NCI-H748 (cell line): ENCODE measurements at regions not wholly inside any gene's neighbourhood (a gene's known extent, or its start where the extent isn't known, plus 50 kb on each side); places are given as distances from the start of the nearest gene placed in this dataset.
A peak's percentile ranks its signal among the peaks of the same experiment; 100 is the strongest.

ENCODE experiments used
- DNase-seq: peaks from one replicate; lab custom pipeline; 2025; ENCODE audit not compliant: unreplicated experiment; lab: John Stamatoyannopoulos, UW

DNA sequence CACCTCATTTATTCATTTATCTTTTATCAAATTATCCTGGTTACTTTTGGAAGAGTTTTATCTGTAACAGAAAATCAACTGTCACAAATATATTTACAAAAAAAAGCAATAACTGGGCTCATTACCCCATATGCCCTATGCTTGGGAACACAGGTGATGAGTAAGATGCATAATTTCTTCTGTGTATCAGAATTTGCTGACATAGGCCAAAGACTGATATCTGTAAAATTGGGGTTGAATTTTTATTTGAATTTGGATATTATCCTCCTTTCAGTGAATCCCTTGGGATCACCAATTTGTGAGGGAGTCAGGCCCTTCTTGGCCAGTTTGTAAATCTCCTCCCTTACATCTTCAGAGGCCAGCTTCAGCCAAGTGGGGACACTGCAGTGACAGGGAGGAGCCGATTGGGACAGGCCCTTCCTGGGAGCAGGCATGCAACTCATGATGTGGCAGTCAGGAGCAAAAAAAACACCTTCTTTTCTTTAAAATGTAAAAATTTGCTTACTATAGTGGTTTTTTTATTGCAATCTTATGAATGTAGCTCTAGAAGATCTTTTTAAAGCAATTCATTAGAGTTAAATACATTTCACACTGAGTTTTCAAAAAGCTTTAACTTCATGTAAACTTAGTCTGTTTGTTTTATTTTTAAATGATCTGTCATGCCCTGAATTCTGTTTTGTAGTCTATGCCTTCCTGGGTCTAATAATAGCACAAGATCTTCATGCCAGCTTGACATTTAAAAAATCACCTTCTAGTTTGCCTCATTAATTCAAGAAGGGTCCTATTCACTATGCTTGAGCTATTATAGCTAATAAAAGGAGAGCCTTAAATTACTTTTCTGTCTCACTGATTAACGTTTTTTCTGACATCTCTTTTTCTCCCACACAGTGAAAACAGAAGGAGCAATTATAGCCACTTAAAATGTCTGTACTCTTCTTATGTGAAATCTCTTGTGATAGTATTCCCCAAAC is 136.6 kb upstream of the SPRY1 start:
- no peak for DNase-seq

DNA sequence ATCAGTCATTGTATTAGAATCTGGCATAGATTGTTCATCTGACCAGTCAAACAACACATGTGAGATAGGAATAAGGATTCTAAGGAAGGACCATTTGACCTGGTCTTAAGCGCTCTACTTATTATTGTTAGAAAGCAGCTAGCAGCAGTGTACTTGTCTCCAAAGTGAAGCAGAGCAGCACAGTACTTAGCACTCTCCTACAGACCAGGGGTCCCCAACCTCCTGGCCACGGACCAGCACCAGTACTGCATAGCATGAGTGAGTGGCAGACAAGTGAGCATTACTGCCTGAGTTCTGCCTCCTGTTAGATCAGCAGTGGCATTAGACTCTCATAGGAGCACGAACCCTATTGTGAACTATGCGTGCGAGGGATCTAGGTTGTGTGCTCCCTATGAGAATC is 135.9 kb upstream of the SPRY1 start:
- no peak for DNase-seq

DNA sequence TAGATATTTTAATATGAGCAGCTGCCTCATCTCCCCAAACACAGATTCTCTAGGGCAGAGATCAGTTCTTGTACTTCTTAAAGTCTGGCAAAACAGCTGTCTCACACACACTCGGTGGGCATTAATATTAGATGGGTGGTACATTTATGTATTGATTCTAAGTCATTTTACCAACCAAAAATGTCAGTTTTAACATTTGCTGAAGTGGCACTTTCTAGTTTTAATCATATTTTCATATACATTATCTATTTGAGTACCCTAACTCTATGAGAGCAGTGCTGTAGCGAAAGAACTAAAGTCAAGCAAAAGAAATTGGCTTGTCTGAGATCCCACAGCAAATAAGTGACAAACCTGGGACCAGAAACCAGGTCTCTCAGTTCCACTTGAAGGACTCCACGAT is 134.5 kb upstream of the SPRY1 start:
- no peak for DNase-seq

DNA sequence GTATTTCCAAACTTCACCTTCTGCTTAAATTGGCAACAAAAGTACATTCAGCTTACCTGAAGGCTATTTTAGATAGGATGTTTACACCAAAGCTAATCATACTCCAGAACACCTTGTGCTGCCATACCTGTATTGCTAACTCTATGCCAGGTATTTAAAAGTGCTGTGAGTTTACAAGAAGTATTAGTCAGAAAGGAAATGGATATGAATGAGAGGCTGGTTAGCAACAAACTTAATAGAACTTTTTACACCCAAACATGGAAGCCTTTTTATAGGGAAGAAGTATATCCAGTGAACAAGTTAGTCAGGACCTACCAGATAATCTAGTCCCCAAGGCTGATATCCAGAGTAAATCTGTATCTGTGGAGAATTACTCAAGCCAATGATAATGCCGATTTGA is 131.2 kb upstream of the SPRY1 start:
- no peak for DNase-seq

DNA sequence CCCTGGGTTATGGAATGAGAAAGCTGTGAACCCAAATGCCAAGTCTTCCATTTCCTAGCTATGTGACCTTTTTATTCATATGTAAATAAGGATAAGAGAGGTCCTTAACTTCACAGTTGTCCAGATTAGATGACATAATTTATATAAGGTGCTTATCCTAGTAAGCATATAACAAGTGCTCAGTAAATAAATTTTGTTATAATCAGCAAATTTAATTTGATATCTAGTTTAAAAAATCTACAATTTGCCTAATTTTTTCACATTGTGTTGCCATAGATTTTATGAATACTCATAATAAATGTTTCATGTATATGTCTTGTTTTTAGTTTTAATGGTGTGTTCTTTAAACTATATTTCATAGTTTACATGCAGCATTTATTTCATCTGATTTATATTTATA is 130.4 kb upstream of the SPRY1 start:
- no peak for DNase-seq

DNA sequence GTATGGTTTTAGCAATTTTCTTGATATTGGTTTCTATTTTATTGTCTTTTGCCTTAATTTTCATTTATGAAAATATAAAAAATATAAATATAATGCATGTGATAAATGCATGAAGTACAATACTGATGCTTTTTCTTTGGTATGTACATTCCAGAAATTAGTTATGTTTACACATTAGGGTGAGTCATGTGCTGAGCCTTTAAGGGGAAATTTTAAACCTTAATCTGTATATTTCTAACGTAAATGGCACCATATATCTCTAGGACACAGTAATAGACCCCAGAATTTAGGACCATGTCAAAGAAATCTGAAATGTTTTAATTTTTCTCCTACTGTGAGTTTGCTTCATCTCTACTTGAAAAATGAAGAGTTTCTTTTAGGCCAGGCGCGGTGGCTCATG is 117.8 kb upstream of the SPRY1 start:
- no peak for DNase-seq

DNA sequence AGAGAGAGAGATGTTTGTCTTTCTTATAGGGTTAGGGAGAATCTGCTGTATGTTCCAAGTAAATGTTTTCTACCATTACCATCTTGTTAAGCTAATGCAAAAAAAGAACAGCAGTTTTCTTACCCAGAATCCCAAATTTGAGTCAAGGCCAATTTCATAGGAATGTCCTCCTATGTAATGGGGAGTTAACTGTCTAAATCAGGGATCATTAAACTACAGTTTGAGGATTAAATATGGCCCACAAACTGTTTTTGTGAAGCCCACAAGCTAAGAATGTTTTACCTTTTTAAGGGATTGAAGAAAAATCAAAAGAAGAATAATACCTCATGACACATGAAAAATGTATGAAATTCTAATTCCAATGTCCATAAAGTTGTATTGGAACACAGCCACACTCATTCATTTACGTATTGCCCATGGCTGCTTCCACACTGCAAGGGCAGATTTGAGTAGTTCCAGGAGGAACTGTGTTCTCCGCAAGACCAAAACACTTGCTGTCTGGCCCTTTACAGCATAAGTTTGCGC is 113.2 kb upstream of the SPRY1 start:
- DNase-seq, result no peak

DNA sequence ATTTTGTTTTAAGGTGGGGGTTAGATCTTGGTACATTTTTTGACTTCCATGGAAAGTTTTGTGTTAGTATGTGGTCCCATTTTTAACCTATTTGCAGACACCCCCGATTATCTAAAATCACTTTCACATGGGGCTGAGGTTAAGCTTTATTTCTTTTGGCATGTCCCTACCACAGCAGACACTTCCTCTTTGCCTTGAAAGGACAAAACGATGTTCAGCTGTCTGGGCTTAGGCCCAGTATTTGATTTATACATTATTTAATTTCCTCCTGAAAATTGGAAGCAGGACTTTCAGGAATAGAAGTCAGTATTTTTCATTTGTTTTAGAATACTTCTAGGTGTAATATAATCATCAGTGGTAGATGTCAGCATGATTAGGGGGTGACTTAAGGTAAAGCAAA is 112.4 kb upstream of the SPRY1 start:
- DNase-seq, result no peak

DNA sequence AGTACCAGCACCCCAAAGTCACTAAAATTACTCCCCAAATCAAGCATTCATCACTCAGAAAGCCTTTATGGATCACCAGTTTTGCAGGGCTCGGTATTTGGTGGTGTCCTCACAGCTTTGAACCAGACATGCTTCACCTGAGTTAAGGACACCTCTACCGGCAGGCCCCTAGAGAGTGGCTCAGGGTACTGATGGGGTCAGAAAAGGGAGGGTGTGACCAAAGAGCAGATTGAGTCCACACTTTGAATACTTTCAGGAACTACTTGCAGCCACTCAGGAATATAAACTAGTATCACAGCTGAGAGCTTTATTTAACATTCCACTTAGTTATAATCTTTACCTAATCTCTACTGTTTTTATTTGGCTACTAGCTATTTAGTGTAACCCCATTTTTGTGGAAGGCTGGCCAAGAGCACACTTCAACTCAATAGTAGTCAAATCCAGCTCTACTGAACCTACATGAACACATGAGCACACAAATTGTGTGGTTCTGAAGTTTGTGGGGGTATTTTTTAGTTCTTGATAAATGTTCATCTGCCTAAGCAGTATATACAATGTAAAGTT is 109.6 kb upstream of the SPRY1 start:
- DNase-seq, result no peak

DNA sequence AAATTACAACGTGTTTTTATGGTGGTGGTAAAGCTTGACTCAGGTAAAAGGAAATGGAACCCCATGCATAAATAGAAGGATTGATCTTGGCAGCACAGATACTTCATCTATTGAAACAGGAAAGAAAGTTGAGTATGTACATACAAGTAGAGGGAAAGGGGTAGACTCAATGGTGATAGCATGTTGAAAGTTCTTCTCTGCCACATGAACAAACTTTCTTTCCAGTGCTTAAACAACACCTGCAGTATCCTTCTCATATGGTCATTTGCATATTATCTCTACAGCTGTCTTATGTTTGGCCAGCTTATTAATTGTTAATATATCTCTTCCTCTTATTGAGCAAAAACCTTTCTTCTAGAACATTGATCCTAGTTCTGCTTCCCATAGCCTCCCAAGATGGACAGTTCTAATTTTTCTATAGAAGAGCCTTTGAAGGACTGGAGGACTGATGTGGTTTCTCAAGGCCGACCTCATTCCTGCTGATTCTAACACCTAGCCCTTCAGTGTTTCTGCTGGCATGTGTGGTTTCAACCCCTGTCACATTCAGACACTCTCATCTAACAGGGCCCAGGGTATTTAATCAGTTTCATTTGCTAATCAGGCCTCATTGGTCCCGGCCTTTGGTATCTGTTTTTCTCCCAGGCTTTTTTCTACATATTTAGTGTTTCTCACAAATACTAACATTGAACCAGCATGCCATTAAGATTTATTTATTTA is 108.1 kb upstream of the SPRY1 start:
- DNase-seq, result no peak

DNA sequence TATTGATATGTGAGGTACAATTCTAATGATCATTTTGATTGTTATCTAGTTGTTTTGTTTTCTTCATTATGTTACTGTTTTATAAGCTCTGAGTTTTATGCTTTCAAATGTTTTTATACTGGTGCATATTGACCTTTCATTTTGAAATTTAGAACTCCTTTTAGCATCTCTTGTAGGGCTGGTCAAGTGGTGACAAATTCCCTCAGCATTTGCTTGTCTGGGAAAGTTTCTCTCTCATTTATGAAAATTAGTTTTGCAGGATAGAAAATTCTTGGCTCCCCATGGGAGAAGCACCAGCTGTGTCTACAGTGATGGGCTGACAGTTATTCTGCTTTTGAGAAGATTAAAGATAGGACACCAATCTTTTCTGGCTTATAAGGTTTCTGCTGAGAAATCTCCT is 105.3 kb upstream of the SPRY1 start:
- DNase-seq, result no peak

DNA sequence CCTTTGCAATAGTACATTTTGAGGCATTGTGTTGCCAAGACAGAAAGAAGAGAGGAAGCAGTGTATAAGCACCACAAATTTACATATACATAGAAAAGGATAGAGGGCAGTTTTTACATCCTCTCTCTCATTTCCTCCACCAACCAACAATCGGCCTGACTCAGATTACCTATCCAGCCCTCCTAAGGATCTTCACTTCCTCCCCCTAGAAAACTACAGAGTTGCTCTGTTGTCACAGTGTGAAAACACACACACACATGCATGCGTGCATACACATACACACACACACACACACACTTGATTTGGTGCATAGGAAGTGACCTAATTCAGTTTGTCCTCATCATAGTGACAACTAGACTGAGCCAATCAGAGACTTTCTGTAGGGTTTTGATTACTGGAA is 98.8 kb upstream of the SPRY1 start:
- DNase-seq, result no peak

DNA sequence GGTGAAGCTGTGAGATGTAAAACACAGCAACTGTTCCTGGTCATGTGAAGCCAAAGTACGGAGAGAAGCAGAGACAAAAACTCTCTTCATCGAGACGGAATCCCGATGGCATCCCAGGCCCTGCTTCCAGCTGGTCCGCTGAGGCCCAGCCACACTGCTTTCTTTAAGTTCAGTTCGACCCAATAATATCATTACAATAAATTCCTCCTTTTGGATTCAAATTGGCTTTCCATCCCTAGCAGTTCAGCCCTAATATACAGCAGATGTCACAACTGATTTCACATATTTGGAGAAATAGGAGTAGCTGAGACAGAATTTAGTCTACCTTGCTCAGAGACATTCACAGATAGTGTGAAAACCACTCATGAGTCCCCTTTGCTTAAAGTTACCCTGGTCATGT is 98.3 kb upstream of the SPRY1 start:
- no peak for DNase-seq

DNA sequence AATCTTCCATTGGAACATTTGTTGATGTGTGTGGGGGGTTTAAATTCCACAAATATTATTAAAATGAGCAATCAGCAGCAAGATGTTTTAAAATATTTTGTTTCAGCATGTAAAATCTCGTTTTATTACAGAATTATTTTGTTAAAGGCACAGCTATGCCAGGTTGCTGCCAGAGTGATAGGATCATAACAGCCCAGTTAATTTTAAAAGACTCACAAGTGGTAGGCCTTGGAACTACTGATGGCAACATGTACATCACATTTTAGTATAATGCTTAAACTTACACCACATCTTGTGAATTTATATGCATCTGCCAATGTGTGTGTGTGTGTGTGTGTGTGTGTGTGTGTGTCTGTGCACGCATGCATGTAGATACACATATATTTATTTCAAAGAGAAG is 97.8 kb upstream of the SPRY1 start:
- DNase-seq, result no peak

DNA sequence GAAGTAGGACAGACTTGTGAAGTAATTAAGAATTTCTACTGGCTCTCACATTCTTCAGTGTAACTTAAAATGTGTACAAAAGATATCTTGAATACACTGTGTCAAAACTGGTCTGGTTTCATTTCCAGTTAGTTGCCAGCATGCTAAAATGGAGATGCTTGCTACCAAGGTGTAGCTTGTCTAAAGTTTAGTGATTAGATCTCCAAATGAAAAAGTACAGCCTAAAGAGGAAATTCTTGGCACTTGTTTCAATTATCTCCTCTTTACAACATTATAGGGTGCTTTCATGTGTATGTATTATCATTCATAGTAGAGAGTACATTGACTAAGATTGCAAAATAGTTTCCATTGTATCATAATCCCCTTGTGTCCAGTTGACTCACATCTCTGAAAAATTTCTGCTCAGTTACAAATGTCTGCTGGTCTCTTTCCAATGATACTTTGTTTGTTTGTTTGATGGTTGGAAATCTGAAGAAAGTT is 97.3 kb upstream of the SPRY1 start:
- DNase-seq, result no peak

DNA sequence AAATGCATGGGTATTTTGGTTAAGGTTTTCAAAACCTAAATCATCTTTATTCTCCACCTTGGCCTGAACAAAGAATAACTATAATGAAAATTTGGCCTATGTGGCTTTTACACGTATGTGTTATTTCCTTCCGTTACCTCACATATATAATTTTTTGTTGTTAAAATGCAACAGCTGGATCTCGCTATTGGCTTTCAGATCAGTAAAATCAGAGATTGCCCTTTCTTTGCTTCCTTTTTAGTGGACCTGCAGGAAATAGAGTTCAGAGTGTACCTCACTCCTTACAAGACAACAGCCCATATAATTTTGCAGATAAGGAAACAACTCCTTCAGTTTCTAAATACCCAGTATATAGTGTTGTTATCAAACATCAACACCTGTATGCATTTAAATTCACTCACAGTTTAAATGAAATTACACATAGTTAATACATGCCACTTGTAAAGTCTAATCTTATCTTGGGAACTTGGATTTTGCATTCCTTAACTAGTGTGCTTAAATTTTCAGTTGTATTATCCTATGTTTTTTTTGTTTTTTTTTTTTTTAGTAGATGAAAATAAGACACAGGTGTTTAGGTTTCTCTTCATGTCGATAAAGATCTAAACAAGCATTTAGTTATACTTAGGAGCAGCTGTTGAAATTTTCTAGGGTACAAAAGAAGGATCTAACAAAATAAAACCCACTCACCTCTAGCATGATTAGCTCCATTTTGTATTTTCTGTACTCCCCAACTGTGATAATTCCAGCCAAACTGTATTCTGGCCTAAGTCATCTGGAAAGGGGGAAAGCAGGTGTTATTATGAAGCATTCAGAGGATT is 96.2 kb upstream of the SPRY1 start:
- no peak for DNase-seq

DNA sequence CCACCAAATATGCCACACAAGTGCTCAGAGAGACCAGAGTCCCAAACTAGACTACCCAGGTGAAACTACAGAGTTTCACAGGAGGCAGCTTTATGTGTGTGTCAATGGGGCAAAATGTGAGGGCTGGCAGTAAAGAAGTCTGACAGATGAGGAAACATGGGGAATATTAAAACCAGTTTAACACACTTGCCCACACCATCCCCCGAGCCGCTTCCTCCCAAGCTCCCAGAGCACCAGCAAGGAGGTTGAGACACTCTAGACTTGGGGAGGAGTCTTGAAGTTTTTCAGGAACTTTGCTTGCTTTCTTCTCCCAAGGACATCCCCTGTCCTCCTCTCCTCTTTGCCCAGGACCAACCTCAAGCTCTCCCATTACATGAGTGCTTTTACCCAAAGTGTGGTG is 94.7 kb upstream of the SPRY1 start:
- DNase-seq, result no peak

DNA sequence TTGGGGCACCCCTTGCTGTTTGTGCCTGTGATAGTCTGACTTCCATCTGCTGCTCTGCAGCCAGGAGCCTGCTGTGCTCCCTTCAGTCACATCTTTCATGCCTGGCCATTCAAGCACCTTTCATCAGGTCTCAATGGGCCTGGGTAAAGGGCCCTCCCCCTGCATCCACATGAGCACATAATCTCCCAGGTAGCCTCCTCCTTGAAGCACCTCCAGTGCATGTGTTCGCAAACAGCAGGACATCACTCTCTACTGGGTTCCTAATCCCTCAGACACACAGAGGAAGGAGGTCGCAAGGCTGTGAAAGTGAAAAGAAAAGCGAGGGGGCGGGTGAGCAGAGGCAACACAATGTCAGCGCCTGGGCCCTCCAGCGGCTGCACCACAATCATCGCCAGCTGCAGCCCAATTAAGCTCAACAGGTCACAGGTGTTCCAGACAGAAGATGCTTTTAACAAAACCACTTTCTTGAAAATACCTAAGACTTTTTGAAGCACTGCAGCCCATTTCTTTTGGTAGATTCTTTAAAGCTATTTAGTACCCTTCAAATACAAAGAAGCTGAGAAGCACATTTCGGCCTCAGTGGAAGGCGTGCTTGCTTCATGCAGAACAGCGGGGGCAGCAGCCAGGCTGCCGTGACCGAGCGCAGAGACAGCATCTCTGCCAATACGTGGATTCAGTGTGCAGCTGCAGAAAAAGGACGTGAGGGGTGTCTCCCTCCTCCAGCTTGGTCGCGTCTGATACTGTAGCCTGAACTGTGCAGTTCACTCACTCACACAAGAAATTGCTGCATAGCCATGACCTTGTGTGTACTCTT is 92.2 kb upstream of the SPRY1 start:
- peak; percentile 61 for DNase-seq

DNA sequence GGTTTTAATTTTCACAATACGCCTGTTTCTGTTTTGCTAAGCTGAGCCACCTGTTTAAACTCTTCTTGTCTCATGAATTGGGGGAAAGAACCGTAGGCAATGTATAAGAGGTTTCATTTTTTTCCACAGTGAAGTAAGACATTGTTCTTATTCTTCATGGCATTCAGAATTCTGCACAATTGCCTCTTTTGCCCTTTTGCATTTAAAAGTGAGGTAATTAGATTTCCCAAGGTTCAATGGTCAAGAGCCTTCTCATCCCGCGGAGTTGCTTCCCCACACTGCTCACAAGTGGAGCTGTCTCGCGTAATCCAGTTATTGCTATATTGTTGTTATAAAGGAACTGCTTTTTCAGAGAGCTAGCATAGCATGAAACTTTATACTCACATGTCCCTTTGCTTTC is 90.9 kb upstream of the SPRY1 start:
- peak; percentile 5 for DNase-seq

DNA sequence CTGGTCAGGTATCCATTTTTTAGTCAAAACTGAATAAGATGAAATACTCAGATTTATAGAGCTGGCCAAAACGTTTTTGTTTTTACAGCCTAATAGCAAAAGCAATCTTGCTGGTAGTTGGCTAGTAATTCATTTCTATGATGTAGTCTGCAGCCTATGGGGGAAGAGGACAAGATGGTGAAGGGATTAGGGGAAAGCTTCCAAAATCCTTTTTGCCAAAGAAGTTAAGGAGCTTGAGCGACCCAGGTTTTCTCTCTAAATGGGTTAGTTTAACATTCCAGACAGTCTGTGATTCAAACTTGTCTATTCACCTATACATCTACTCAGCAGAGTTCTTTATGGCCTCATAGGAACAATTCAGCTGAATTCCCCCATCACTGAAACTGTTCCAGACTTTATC is 89.8 kb upstream of the SPRY1 start:
- no peak for DNase-seq
